ENCODE measurements at regions not wholly inside any gene's neighbourhood (a gene's known extent, or its start where the extent isn't known, plus 50 kb on each side); places are given as distances from the start of the nearest gene placed in this dataset.

- DNase-seq: no peak
Measured at GRCh38 chr1:82931006-82931405, 1067.9 kb downstream of the TTLL7 start.

GRCh38 chr1:82927753-82928152 lies 1071.2 kb downstream of the TTLL7 start:
- no peak for DNase-seq

- DNase-seq: no peak
Measured at GRCh38 chr1:82924666-82925065, 1074.3 kb downstream of the TTLL7 start.

GRCh38 chr1:82923931-82924330 lies 1075.0 kb downstream of the TTLL7 start:
- no peak for DNase-seq

- no peak for DNase-seq
Measured at GRCh38 chr1:82921759-82922158, 1077.2 kb downstream of the TTLL7 start.

- DNase-seq: no peak
Measured at GRCh38 chr1:82920418-82921248, 1078.3 kb downstream of the TTLL7 start.

- DNase-seq: no peak
Measured at GRCh38 chr1:82919837-82920236, 1079.1 kb downstream of the TTLL7 start.

GRCh38 chr1:82907313-82907712 lies 1091.6 kb downstream of the TTLL7 start:
- DNase-seq: no peak

GRCh38 chr1:82903626-82904025 lies 1095.3 kb downstream of the TTLL7 start:
- no peak for DNase-seq

GRCh38 chr1:82901561-82901960 lies 1097.4 kb downstream of the TTLL7 start:
- no peak for DNase-seq

- no peak for DNase-seq
Measured at GRCh38 chr1:82901118-82901517, 1097.8 kb downstream of the TTLL7 start.

- no peak for DNase-seq
Measured at GRCh38 chr1:82899017-82899416, 1098.3 kb downstream of the ADGRL2 start.

GRCh38 chr1:82897549-82897948 lies 1096.8 kb downstream of the ADGRL2 start:
- DNase-seq: no peak

GRCh38 chr1:82896036-82896435 lies 1095.3 kb downstream of the ADGRL2 start:
- no peak for DNase-seq

- no peak for DNase-seq
Measured at GRCh38 chr1:82894635-82895034, 1093.9 kb downstream of the ADGRL2 start.

GRCh38 chr1:82893712-82894470 lies 1093.2 kb downstream of the ADGRL2 start:
- DNase-seq: no peak

- DNase-seq: no peak
Measured at GRCh38 chr1:82880506-82880905, 1079.8 kb downstream of the ADGRL2 start.

- no peak for DNase-seq
Measured at GRCh38 chr1:82879701-82880305, 1079.1 kb downstream of the ADGRL2 start.

- no peak for DNase-seq
Measured at GRCh38 chr1:82875170-82875569, 1074.4 kb downstream of the ADGRL2 start.

GRCh38 chr1:82874041-82874440 lies 1073.3 kb downstream of the ADGRL2 start:
- DNase-seq: no peak

- no peak for DNase-seq
Measured at GRCh38 chr1:82870332-82870731, 1069.6 kb downstream of the ADGRL2 start.

GRCh38 chr1:82867781-82868180 lies 1067.0 kb downstream of the ADGRL2 start:
- no peak for DNase-seq

GRCh38 chr1:82861749-82862148 lies 1061.0 kb downstream of the ADGRL2 start:
- no peak for DNase-seq

- DNase-seq: no peak
Measured at GRCh38 chr1:82858031-82858430, 1057.3 kb downstream of the ADGRL2 start.

All from NCI-H2171 treated with DMSO at 0.1 percent for 48 hours (cell line).